KMS-11 (cell line): ENCODE measurements at regions not wholly inside any gene's neighbourhood (a gene's known extent, or its start where the extent isn't known, plus 50 kb on each side); places are given as distances from the start of the nearest gene placed in this dataset.

Experiments used
- H2AFZ ChIP-seq: fragments of 200-600 bp; sonication (generic); 2 replicates; pipeline ENCODE4 v1.6.1; 2016; ENCODE audit warnings: antibody characterized with exemption, mixed run types, low read depth
- H3K27ac ChIP-seq: fragments of 200-600 bp; sonication (generic); 2 replicates; pipeline ENCODE4 v1.6.1; 2016; ENCODE audit warnings: mild to moderate bottlenecking, mixed run types
- H3K27me3 ChIP-seq: fragments of 200-600 bp; sonication (generic); 2 replicates; pipeline ENCODE4 v1.6.1; 2017; ENCODE audit warnings: mild to moderate bottlenecking, low read depth, mixed run types, moderate library complexity; ENCODE audit not compliant: insufficient read depth
- H3K36me3 ChIP-seq: fragments of 200-600 bp; sonication (generic); 2 replicates; pipeline ENCODE4 v1.6.1; 2017; ENCODE audit warnings: mild to moderate bottlenecking, mixed run types; ENCODE audit not compliant: insufficient read depth
- H3K4me1 ChIP-seq: fragments of 200-600 bp; sonication (generic); 2 replicates; pipeline ENCODE4 v1.6.1; 2016; ENCODE audit warnings: mild to moderate bottlenecking, low read depth, mixed run types; ENCODE audit not compliant: poor library complexity, severe bottlenecking
- H3K4me2 ChIP-seq: fragments of 200-600 bp; sonication (generic); 2 replicates; pipeline ENCODE4 v1.7.0; 2016; ENCODE audit warnings: mild to moderate bottlenecking, mixed run types
- H3K4me3 ChIP-seq: fragments of 200-600 bp; sonication (generic); IDR thresholded peaks from 2 replicates; pipeline ENCODE4 v1.6.1; 2017; ENCODE audit warnings: low read depth, low read length, mixed read lengths; ENCODE audit not compliant: insufficient read depth
- H3K79me2 ChIP-seq: fragments of 200-600 bp; sonication (generic); 2 replicates; pipeline ENCODE4 v1.6.1; 2016; ENCODE audit warnings: low read depth, mixed run types; ENCODE audit not compliant: insufficient read depth
- H3K9ac ChIP-seq: fragments of 200-600 bp; sonication (generic); 2 replicates; pipeline ENCODE4 v1.6.1; 2016; ENCODE audit warnings: mild to moderate bottlenecking, mixed run types
- H4K20me1 ChIP-seq: fragments of 200-600 bp; sonication (generic); 2 replicates; pipeline ENCODE4 v1.6.1; 2016; ENCODE audit warnings: mild to moderate bottlenecking, mixed run types; ENCODE audit not compliant: insufficient read depth
- CTCF ChIP-seq: fragments of 200-600 bp; sonication (generic); conservative IDR thresholded peaks from 2 replicates; pipeline ENCODE4 v1.6.1; 2017; ENCODE audit warnings: low read depth, mild to moderate bottlenecking, antibody characterized with exemption, low read length, moderate library complexity, mixed read lengths

GRCh38 chr18:72174972-72175649, 369.0 kb downstream of the CBLN2 start:
- H3K4me3 ChIP-seq, result no peak overlapping the region
- no peak overlapping the region for H3K9ac ChIP-seq
- no peaks in the 10 kb centered on the region for H3K36me3 ChIP-seq
- no peak overlapping the region for H3K4me2 ChIP-seq
- no peaks in the 10 kb centered on the region for H3K27me3 ChIP-seq
- no peak for TF ChIP-seq CTCF
- no peaks in the 10 kb centered on the region for H4K20me1 ChIP-seq
- H2AFZ ChIP-seq, result no peak overlapping the region
- H3K27ac ChIP-seq, result no peak overlapping the region
- no peaks in the 10 kb centered on the region for H3K79me2 ChIP-seq
- peaks cover 26% of the 10 kb centered on the region for H3K4me1 ChIP-seq

- no peak overlapping the region for H3K27ac ChIP-seq
- no peak for TF ChIP-seq CTCF
These were observed 372.5 kb downstream of the CBLN2 start for GRCh38 chr18:72171596-72171995.

GRCh38 chr18:72161691-72162090, 382.5 kb downstream of the CBLN2 start:
- no peak for TF ChIP-seq CTCF
- Histone ChIP-seq H2AFZ (peak overlapping the region; percentile 43), H3K27me3 (no peaks in the 10 kb centered on the region), H3K4me1 (peaks cover 42% of the 10 kb centered on the region), H4K20me1 (no peaks in the 10 kb centered on the region), H3K27ac (peak overlapping the region; percentile 85), H3K4me2 (peak overlapping the region; percentile 77), H3K4me3 (no peak overlapping the region), H3K79me2 (no peaks in the 10 kb centered on the region), H3K9ac (peak overlapping the region; percentile 69), H3K36me3 (no peaks in the 10 kb centered on the region)

More at GRCh38 chr18:72171596-72171995, 372.5 kb downstream of the CBLN2 start:
- H3K27me3 ChIP-seq, result no peaks in the 10 kb centered on the region
- no peaks in the 10 kb centered on the region for H3K79me2 ChIP-seq
- H3K36me3 ChIP-seq, result no peaks in the 10 kb centered on the region
- no peaks in the 10 kb centered on the region for H3K4me1 ChIP-seq
- no peak overlapping the region for H3K4me2 ChIP-seq
- no peaks in the 10 kb centered on the region for H4K20me1 ChIP-seq
- H2AFZ ChIP-seq, result no peak overlapping the region
- H3K9ac ChIP-seq, result no peak overlapping the region
- H3K4me3 ChIP-seq, result no peak overlapping the region

GRCh38 chr18:72160510-72161445, 383.4 kb downstream of the CBLN2 start:
- Histone ChIP-seq H3K27me3 (no peaks in the 10 kb centered on the region), H3K4me1 (peaks cover 42% of the 10 kb centered on the region), H3K4me3 (no peak overlapping the region), H3K4me2 (peak overlapping the region; percentile 77), H3K9ac (peak overlapping the region; percentile 69), H3K79me2 (no peaks in the 10 kb centered on the region), H3K36me3 (no peaks in the 10 kb centered on the region), H3K27ac (peak overlapping the region; percentile 85), H4K20me1 (no peaks in the 10 kb centered on the region), H2AFZ (peak overlapping the region; percentile 74)
- no peak for TF ChIP-seq CTCF
